ENCODE measurements at regions not wholly inside any gene's neighbourhood (a gene's known extent, or its start where the extent isn't known, plus 50 kb on each side); places are given as distances from the start of the nearest gene placed in this dataset.

- TF ChIP-seq CTCF (IDR thresholded peaks at IDR 0.05) (no peak), POLR2A (IDR thresholded peaks at IDR 0.05) (no peak)
Observed at GRCh38 chr1:78718566-78718965, 68.9 kb downstream of the IFI44 start.

Data from uterus (tissue), 2 donors.